Fibroblast of lung (primary cell): ENCODE measurements at regions not wholly inside any gene's neighbourhood (a gene's known extent, or its start where the extent isn't known, plus 50 kb on each side); places are given as distances from the start of the nearest gene placed in this dataset.

ENCODE experiments used
- CTCF ChIP-seq, 2 donors: IDR thresholded peaks in 1 of 2; conservative IDR thresholded peaks in 1 of 2; 1 replicate in 1 of 2; 2 replicates in 1 of 2; pipeline ENCODE4 v1.5.1; 2011 to 2012; ENCODE audit warnings: low read length in 2 of 2, control low read depth in 1 of 2, inconsistent platforms in 1 of 2, low read depth in 1 of 2, mild to moderate bottlenecking in 1 of 2
- EZH2 ChIP-seq: IDR thresholded peaks from 2 replicates; pipeline ENCODE4 v1.5.1; 2012; ENCODE audit warnings: low read length, control low read depth, mild to moderate bottlenecking; ENCODE audit errors: missing control alignments

GRCh38 chr1:98467586-98467985 lies 193.9 kb upstream of the SNX7 start:
- TF ChIP-seq CTCF (conservative IDR thresholded peaks at IDR 0.05 in 1 of 2, IDR thresholded peaks at IDR 0.05 in 1 of 2; ENCODE audit: low read depth in 1 of 2, low read length in 2 of 2) (no peak), EZH2 (no peak)
